ENCODE measurements at regions not wholly inside any gene's neighbourhood (a gene's known extent, or its start where the extent isn't known, plus 50 kb on each side); places are given as distances from the start of the nearest gene placed in this dataset.
"Not testable (repeated sequence)": the region's sequence is repeated elsewhere in the genome, so short reads cannot be mapped to it uniquely, and the experiment has no call there.

DNA sequence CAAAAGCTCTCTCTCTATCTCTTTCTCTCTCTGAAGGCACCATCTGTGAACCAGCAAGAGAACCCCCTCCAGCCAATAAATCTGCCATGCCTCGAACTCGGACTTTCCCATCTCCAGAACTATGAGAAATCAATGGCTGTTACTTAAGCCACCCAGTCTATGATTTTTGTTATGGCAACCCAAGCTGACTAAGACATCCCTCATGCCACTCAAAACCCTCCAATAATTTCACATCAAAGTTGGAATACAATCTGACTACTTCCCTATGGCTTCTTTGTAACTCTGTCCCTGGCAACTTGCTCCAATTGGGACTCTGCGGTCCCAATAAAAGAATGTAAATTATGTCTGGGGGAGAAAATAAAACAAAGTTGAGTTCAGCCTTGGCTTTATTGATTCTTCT lies 265.7 kb downstream of the SHOX start:
- DNase-seq (ENCODE audit: low read depth): no peak

DNA sequence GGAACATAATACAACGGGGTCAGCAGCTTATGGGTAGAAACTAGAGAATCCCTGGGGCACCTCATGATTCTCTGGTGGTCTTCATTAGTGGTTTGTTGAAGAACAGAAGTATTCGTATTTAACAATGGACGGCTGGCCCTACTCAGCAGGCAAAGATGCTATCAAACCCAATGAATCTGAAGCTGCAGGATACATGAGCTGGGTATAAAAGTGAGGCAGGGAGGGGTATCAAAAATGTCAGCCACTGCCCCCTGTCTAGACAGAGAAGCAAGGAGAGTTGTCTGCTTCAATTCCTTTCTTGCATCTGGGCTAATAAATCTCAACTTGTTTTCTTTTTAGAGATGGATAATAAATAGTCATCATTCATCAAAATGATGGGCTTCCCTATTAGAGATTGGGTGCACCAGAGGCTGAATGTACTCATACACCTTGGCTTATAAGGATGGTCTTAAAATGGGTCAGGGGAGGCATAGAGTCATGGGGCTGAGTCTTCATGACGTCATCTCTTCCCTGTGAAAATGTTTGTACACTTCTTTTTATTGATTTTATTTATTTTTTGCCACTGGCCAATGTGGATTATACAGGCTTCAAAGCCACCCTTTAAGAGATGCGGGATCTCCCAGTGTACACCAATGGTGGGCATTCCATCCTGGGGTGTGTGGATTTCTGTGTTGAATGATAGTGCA lies 259.5 kb downstream of the SHOX start:
- no peak for DNase-seq (ENCODE audit: low read depth)

DNA sequence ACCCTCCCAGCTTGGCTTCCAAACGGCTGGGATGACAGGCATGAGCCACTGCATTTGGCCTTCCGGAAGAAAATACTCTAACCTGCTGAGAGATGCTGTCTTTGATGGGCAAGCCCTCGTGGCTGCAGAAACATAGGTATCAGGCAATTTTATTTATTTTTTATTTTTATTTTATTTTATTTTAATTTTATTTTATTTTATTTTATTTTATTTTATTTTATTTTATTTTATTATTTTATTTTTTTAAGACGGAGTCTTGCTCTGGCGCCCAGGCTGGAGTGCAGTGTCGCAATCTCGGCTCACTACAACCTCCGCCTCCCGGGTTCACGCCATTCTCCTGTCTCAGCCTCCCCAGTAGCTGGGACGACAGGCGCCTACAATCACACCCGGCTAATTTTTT lies 257.1 kb downstream of the SHOX start:
- not testable (repeated sequence) for DNase-seq (ENCODE audit: low read depth)

DNA sequence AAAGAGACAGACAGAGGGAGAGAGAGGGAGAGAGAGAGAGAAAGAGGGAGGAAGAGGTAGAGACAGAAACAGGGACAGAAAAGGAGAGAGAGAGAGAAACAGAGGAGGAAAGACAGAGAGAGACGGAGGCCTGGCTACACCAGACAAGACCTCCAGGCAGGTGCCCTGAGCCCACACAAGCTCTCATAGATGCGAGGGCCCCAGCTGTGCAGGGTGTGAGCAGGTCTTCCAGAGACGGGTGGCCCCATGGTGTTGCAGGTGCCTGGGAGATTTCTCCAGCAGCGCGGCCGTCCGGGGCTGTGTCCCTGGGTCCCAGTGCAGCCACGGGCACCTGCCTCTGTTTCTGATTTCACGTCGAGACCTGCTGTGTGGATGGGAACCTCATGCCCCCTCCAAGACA lies 253.0 kb downstream of the SHOX start:
- no peak for DNase-seq (ENCODE audit: low read depth)

DNA sequence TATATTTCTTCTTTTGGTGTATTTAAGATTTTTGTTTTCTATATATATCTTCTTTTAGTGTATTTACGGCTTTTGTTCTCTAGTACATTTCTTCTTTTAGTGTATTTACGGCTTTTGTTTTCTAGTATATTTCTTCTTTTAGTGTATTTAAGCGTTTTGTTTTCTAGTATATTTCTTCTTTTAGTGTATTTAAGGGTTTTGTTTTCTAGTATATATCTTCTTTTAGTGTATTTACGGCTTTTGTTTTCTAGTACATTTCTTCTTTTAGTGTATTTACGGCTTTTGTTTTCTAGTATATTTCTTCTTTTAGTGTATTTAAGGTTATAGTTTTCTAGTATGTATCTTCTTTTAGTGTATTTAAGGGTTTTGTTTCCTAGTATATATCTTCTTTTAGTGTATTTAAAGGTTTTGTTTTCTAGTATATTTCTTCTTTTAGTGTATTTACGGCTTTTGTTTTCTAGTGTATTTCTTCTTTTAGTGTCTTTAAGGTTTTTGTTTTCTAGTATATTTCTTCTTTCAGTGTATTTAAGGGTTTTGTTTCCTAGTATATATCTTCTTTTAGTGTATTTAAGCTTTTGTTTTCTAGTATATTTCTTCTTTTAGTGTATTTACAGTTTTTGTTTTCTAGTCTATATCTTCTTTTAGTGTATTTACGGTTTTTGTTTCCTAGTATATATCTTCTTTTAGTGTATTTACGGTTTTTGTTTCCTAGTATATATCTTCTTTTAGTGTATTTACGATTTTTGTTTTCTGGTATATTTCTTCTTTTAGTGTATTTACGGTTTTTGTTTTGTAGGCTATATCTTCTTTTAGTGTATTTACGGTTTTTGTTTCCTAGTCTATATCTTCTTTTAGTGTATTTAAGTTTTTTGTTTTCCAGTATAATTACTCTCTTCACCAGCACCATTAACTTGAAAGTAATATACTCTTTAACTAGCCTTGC lies 249.4 kb downstream of the SHOX start:
- not testable (repeated sequence) for DNase-seq (ENCODE audit: low read depth)

DNA sequence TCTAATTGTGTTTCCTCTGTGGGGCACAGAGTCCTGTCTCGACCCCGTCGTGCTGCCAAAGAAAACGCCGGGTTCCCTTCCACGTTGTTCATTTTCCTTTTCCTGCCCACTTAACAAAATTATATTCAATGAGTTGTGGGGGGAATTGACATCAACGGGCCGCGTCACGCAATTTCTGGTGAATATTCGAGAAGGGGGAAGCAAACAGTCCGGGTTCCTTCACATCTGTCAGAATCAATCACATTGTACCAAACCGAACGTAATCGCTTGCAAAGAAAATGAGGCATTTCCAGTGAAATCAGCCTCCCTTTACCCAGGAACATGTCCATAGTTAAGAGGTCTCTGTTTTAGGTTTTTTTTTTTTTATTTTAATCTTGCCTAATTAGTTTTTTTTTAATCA lies 243.5 kb downstream of the SHOX start:
- DNase-seq (ENCODE audit: low read depth): no peak

DNA sequence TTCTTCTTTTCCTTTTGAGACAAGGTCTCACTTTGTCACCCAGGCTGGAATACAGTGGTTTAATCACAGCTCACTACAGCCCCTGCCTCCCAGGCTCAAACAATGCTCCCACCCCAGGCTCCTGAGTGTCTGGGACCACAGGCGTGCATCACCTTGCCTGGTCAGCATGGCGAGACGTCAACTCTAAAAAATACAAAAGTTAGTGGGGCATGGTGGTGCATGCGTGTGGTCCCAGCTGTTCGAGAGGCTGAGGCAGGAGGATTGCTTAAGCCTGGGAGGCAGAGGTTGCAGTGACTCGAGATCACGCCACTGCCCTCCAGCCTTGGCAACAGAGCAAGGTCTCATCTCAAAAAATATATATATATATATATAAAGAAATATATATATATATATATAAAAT lies 242.4 kb downstream of the SHOX start:
- DNase-seq (ENCODE audit: low read depth): no peak

DNA sequence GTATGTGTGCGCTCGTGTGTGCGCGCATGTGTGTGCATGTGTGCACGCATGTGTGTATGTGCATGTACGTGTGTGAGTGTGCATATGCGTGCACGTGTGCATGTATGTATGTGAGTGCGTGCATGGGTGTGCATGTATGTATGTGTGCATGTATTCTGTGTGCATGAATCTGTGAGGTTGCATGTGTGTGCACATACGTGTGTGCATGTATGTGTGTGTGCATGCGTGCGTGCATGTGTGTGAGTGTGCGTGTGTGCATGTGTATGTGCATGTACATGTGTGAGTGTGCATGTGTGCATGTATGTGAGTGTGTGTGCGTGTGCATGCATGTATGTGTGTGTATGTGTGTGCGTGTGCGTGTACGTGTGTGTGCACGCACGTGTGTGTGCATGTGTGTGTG lies 241.5 kb downstream of the SHOX start:
- DNase-seq (ENCODE audit: low read depth): no peak

DNA sequence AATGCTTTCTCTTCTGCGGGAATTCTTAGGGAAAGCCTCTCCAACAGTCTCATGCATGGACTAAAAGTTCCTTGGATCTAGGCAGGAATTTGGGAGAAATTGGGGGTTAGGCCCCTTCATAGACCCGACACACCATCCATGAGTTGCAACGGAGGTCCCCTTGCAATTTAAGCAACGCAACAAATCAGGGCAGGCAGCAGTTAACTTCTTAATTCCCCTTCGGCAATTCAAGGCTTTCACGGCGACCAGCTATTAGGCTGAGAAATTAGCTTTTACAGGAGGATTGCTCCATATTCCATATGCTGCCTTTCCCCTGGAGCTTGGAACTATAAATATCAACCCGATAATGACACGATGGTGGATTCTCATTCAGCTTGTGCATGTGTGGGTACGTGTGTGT lies 241.0 kb downstream of the SHOX start:
- DNase-seq (ENCODE audit: low read depth): no peak

DNA sequence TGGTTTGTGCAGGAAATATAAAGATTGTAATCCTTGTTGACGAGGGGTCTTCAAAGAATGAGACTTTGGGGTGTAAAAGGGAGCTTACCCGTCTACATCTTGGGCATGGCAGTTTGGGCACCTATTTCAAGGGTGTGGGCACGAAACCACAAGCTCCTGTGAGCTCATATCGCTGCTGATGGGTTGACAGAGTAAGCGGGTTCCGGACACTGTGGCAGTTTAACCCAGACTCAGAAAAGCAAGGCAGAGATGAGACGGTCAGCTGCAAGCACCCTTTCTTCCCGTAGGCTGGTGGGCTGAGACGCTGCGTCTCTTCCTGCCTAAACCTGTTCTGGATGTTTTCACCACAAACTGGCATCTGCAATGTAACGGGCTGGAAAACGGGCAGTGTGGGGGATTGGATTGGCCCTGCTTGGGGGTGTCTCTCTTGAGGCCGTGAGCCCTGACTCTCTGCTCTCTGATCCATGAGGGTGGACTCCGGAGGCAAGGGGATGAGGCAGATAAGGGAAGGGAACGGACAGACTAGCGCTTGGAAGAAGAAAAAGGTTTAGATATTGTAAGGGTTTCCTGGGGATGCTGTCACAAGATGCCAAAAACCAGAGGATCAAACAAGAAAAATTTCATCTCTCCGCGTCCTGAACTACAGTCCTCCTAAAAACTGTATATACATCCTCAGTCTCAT lies 237.5 kb downstream of the SHOX start:
- no peak for DNase-seq (ENCODE audit: low read depth)

DNA sequence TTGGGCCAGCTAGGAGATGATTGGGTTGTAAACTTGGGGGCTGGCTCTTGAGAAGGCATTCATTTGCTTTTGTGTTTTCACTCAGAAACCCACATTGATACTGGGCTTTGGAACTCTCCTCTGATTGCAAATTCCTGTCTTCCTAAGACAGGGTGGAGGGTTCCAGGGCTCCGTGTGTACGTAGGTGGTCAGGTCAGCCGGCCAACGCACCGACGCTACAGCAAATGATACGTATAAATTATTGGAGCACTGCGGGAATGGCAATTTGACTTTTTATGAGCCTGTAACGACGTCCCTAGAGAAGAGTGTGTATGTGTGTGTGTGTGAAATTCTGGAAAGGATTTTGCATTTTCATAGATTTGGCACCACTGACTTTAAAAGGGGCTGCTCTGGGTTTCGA lies 236.9 kb downstream of the SHOX start:
- no peak for DNase-seq (ENCODE audit: low read depth)

DNA sequence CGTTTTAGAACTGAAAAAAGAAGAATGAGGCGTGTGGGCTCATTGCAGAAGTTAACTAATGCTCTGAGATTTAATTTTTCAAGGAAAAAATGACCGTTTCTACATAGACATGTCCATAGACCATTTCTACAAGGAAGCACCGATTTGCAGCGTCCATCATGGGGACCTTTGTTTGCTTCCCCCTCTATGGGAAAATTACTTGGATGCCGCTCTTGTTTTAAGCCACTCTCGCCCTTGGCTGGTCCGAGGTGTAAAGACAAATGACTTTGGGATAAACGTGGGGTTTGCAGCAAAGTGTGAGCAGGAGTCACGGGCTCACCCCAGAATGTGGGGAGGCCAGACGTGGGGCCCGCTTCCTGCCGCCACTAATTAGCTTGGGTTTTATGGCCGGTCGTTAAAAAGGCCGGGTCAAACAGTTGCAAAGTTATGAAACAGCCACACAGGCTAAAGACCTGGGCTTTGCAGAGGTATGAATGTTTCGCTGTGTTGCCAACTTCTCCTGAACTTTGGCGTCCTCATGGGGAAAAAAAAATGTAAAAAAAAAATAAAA lies 235.9 kb downstream of the SHOX start:
- no peak for DNase-seq (ENCODE audit: low read depth)

DNA sequence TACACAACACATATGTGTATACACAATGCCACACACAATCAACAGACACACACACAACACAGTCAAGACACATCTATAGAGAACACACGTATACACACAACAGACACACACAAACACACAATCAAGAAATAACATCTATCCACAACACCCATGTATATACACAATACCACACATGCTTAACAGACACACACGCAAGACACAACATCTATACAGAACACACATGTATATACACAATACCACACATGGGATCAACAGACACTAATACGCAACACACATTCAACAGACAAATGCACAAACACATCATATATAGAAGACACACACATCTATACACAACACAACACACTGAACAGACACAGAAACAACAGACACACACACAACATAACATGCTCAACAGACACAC lies 234.8 kb downstream of the SHOX start:
- no peak for DNase-seq (ENCODE audit: low read depth)

DNA sequence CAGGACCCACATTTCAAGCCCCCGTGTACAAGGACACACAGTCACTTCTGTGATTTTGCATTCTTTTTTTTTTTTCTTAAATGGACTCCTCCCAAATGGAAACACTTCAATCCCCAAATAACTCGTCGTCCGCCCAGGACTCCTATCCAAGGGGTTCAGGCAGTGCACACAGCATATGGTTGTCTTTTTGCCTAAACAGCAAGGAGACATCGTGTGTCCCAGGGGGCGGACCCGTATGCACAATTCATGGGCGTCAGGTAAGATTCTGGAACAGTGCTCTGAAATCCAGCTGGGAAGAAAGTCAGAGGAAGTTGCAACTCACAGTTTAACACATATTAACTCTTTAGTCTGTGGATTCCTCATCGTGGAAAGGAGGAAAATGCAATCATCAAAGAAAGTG lies 231.3 kb downstream of the SHOX start:
- no peak for DNase-seq (ENCODE audit: low read depth)

DNA sequence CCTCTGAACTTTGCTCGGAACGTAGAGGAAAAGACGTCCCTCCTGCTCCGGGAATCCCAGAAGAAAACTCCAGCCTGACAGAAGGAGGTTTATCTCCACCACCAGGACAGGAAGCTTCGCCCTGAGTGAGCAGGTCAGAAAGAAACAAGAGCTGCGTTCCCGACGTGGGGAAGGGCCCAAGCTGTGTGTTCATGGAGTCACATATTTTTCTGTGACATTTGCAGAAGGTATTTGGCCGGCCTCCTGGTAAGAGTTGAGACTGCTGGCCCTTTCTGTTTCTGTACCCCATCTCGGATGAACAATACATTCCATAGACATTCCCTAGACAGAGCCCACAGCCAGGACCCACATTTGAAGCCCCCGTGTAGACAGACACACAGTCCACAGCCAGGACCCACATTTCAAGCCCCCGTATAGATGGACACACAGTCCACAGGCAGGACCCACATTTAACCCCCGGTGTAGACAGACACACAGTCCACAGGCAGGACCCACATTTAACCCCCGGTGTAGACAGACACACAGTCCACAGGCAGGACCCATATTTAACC lies 230.8 kb downstream of the SHOX start:
- no peak for DNase-seq (ENCODE audit: low read depth)

DNA sequence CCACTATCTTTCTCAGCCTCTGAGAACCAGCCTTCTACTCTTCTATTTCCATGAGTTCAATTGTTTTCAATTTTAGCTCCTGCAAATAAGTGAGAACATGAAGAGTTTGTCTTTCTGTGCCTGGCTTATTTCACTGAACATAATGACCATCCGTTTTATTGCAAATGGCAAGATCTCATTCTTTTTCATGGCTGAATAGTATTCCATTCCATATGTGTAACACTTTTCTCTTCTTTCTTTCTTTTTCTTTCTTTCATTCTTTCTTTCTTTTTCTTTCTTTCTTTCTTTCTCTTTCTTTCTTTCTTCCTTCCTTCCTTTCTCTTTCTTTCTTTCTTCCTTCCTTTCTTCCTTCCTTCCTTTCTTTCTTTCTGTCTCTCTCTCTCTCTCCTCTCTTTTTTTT lies 228.7 kb downstream of the SHOX start:
- no peak for DNase-seq (ENCODE audit: low read depth)

DNA sequence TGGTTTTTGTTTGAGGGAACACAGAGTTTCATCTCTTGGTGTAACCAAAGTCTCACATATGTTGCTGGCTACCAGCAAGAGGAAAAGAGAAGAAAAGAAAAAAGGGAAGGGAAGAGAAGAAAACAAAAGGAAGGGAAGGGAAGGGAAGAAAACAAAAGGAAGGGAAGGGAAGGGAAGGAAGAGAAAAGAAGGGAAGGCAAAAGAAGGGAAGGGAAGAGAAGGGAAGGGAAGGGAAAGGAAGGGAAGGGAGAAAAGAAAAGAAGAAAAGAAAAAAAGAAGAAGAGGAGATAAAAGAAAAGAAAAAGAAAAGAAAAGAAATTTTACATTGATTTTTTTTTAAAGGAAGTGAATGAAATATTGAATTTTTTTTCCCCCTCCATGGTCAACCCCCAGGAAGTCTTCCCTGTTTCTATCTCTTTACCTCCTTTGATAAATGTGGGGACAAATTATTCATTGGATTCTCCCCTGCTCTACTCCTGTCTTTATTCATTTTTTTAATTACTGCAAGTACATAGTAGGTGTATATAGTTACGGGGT lies 228.0 kb downstream of the SHOX start:
- DNase-seq (ENCODE audit: low read depth): no peak

DNA sequence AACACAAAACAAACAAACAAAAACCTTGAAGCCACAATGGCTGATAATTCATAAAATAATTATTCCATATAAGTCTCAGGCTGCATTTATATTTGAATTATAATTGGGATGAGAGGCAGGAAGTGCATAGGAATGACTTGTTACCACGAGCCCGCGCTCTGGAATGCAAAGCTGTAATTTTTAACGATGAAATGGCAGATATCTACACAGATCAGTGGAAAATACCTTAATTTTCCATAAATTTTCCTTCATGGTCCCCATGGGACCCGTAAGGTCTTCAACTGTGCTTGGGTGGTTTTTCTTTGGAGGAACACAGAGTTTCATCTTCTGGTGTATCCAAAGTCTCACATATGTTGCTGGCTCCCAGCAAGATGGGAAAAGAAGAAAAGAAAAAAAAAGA lies 226.8 kb downstream of the SHOX start:
- no peak for DNase-seq (ENCODE audit: low read depth)

DNA sequence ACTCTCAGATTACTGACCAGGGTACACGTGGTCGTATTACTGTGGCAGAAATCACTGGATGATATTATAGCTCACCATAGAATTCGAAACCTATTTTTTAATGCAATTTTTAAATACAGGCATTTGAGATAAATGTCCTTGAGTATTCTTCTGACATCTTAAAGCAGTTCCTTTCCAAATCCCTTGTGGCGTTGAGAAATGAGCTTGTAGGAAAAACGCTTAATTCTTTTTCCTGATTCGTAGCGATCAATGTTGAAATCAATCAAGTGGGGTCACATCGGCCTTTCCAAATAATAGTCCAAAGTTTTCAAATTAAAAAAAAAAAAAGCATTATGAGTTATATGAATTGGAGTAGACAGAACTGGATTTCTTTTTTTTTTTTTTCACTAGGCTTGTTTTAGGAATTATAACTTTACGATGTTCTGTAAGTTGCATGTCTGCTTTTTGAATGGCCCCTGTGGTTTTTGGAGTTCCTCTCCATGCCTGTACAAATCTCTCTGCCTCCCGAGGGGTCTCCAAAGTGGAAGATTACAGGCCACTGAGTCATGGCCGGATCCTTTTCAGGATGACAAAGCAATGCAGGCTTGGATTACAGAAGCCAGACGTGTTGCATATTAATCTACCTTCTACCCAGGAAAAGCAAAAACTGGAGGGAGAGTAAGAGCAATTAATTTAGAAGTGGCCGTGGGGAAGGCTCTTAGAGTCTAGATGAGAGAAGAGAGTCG lies 226.1 kb downstream of the SHOX start:
- no peak for DNase-seq (ENCODE audit: low read depth)

DNA sequence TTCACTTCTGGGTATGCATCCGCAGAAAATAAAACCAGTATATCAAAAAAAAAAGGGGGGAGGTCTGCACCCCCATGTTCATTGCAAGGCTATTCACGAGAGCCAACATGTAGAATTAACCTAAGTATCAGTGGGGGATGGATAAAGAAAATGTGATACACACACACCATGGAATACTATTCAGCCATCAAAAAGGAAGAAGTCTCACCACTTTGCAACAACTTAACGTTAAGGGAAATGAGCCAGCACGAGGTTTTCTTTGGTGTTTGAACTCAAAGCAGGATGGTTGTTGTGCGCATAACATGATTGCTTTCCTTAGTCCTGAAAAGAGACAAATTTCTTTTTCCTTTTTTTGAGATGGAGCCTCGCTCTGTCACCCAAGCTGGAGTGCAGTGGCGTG lies 222.7 kb downstream of the SHOX start:
- no peak for DNase-seq (ENCODE audit: low read depth)

DNA sequence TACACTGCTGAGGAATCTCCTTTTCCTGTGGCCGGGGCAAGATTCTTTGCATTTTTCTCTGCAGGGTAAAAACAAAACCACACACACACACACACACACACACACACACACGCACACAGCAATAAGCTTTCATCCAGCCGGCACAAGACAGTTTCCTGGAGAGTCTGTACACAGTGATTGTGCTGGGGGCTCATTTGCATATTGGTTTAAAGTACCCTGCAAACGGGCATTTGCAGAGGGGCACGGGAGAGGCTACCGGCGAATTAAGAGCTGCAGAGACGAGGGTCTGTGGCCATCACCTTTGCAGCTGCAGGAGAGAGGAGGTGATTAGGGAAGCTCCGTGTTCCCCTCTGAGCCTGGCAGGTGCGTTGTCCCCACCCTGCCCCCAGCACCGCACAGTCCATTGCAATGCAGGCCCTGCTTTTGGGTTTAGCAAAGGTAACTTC lies 219.9 kb downstream of the SHOX start:
- DNase-seq (ENCODE audit: low read depth): no peak
